Suprapubic skin (tissue), 3 donors: ENCODE measurements at regions not wholly inside any gene's neighbourhood (a gene's known extent, or its start where the extent isn't known, plus 50 kb on each side); places are given as distances from the start of the nearest gene placed in this dataset.

Source experiments
- CTCF ChIP-seq, 2 donors: fragments of 200-600 bp in 1 of 2; fragments of 450-650 bp in 1 of 2; sonication (generic) in 1 of 2; IDR thresholded peaks; one replicate each; pipeline ENCODE4 v1.5.1; 2016 to 2019; ENCODE audit warnings: antibody characterized with exemption in 2 of 2, mild to moderate bottlenecking in 1 of 2, moderate library complexity in 1 of 2
- POLR2A ChIP-seq, 2 donors: fragments of 450-650 bp; IDR thresholded peaks; one replicate each; pipeline ENCODE4 v1.6.1; 2017; ENCODE audit warnings: antibody characterized with exemption in 2 of 2, mild to moderate bottlenecking in 2 of 2, moderate library complexity in 2 of 2

DNA sequence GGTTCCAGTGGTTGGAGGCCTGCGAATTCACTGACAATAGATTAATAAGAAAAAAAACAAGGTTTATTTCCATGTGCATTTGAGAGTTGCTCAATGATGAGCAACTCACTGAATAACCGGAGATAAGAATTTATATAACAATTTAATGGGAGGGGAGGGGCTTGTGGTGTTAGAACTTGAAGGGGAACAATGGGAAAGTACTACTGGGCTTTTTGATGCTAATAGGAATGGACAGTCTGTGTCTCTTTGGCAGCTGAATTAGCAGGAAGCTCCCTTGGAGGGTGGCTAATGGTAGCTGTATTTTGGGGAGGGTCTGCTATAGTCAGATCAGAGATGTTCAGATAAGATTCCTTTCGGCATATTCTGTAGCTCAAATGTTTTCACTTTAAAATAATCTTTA lies 62.4 kb upstream of the GMDS start:
- TF ChIP-seq POLR2A (IDR thresholded peaks at IDR 0.05) = no peak
- no peak for TF ChIP-seq CTCF (IDR thresholded peaks at IDR 0.05)
